Heart right ventricle (tissue), 16 donors: ENCODE measurements at regions not wholly inside any gene's neighbourhood (a gene's known extent, or its start where the extent isn't known, plus 50 kb on each side); places are given as distances from the start of the nearest gene placed in this dataset.

Source experiments
- ATAC-seq, 8 donors: fragments of 200-7000 bp; cut with Tn5 transposase; one replicate each; pipeline ENCODE4 v1.9.1; 2020; ENCODE audit warnings: mild to moderate bottlenecking in 8 of 8, moderate library complexity in 8 of 8, moderate number of reproducible peaks in 1 of 8
- DNase-seq, 2 donors: peaks; one replicate each; pipeline ENCODE4 v3.0.0-alpha.2; 2020
- H3K27ac ChIP-seq, 10 donors: fragments of 200-600 bp; sonication (generic) in 2 of 10; one replicate each; pipeline versions ENCODE4 v1.5.0 to v1.8.0; 2020 to 2022; ENCODE audit warnings: mild to moderate bottlenecking in 3 of 10
- H3K27me3 ChIP-seq, 7 donors: fragments of 200-600 bp; one replicate each; pipeline ENCODE4 v1.8.0; 2021 to 2022; ENCODE audit warnings: mild to moderate bottlenecking in 2 of 7
- H3K36me3 ChIP-seq, 9 donors: fragments of 200-600 bp; sonication (generic) in 1 of 9; one replicate each; pipeline versions ENCODE4 v1.5.0 to v1.8.0; 2020 to 2022; ENCODE audit warnings: mild to moderate bottlenecking in 2 of 9
- H3K4me1 ChIP-seq, 9 donors: fragments of 200-600 bp; sonication (generic) in 1 of 9; one replicate each; pipeline versions ENCODE4 v1.5.0 to v1.8.0; 2020 to 2022; ENCODE audit warnings: mild to moderate bottlenecking in 4 of 9
- H3K4me3 ChIP-seq, 10 donors: fragments of 200-600 bp; sonication (generic) in 2 of 10; one replicate each; pipeline versions ENCODE4 v1.5.0 to v1.8.0; 2020 to 2022; ENCODE audit warnings: mild to moderate bottlenecking in 7 of 10, moderate library complexity in 2 of 10
- H3K9me3 ChIP-seq, 11 donors: fragments of 200-600 bp in 10 of 11; sonication (generic) in 2 of 11; one replicate each; pipeline versions ENCODE4 v1.5.0 to v1.8.0; 2013 to 2022; ENCODE audit warnings: mild to moderate bottlenecking in 2 of 11, control low read depth in 1 of 11, moderate library complexity in 1 of 11
- WGBS, 2 donors: extraction: QIAGEN DNeasy Blood & Tissue Kit; methylation state at CpG; one replicate each; pipeline ENCODE4 v1.1.7; 2013; ENCODE audit warnings: inconsistent platforms in 1 of 2; 5-methylcytosine and 5-hydroxymethylcytosine counted together
- intact Hi-C, 10 donors: fragments of 100-400 bp; cut with DNase I; formaldehyde crosslinking; loops; one replicate each; pipeline versions ENCODE4 v1.11.1 to v1.14.2; 2022
- TF ChIP-seq, protein P1 (sequence below), 9 donors: fragments of 200-600 bp; sonication (generic) in 2 of 9; IDR thresholded peaks; one replicate each; pipeline versions ENCODE4 v1.5.0 to v1.8.0; 2021 to 2022; ENCODE audit warnings: antibody characterized with exemption in 9 of 9, mild to moderate bottlenecking in 5 of 9, moderate library complexity in 1 of 9
- donor health status: Arrhythmogenic right ventricular cardiomyopathy.
- donor health status: ischemic (EF 13 %, LVEDD 7.1; RV severe dilation, severe dysfunction).
- donor health status: healthy with polysubstance abuse.
- donor health status: DM: no; HTN: yes; CAD: no.
- donor health status: DM: no; HTN: no; CAD: no.
- donor health status: ischemic (EF 25% LVEDD 6.9; RV normal size, moderate dysfunction).
- donor health status: ischemic (EF 25% LVEDD 5.7; RV mildly dilated, moderate dysfunction).
- donor health status: healthy.
- donor health status: DM: yes; HTN: yes; CAD: no.
- donor health status: Ischemic cardiomyopathy.
- donor health status: ischemic (EF 35%, LVEDD 5.7; RV mildly dilated, moderate dysfunction).
- donor health status: nonischemic (EF 11% LVEDD 7.7; RV severe dilation, severe dysfunction).
- donor health status: DM: yes; HTN: yes; CAD: no.
- donor health status: PGD.
- donor health status: ischemic (EF 29% LVEDD 5.4; RV normal size, mild dysfunction).
- donor health status: nonischemic (EF 23%, LVEDD 6.1; RV moderate dilation, normal function).

GRCh38 chr15:62858343-62858742 lies 184.2 kb upstream of the TPM1 start:
- DNase-seq (no peak), ATAC-seq (no peak)
- Histone ChIP-seq H3K27ac (no peak overlapping the region), H3K4me1 (no peaks in the 10 kb centered on the region), H3K9me3 (peaks cover 0 to 5% (median 0%) of the 10 kb centered on the region in 11 donors), H3K36me3 (no peaks in the 10 kb centered on the region), H3K4me3 (no peak overlapping the region), H3K27me3 (no peaks in the 10 kb centered on the region)
- TF ChIP-seq, protein P1, sequence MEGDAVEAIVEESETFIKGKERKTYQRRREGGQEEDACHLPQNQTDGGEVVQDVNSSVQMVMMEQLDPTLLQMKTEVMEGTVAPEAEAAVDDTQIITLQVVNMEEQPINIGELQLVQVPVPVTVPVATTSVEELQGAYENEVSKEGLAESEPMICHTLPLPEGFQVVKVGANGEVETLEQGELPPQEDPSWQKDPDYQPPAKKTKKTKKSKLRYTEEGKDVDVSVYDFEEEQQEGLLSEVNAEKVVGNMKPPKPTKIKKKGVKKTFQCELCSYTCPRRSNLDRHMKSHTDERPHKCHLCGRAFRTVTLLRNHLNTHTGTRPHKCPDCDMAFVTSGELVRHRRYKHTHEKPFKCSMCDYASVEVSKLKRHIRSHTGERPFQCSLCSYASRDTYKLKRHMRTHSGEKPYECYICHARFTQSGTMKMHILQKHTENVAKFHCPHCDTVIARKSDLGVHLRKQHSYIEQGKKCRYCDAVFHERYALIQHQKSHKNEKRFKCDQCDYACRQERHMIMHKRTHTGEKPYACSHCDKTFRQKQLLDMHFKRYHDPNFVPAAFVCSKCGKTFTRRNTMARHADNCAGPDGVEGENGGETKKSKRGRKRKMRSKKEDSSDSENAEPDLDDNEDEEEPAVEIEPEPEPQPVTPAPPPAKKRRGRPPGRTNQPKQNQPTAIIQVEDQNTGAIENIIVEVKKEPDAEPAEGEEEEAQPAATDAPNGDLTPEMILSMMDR (IDR thresholded peaks at IDR 0.05) = no peak
- WGBS, 2 donors = 64 to 73% methylated on average over 2 of the region's 2 CpGs
- intact Hi-C loops = no loop called here

DNA sequence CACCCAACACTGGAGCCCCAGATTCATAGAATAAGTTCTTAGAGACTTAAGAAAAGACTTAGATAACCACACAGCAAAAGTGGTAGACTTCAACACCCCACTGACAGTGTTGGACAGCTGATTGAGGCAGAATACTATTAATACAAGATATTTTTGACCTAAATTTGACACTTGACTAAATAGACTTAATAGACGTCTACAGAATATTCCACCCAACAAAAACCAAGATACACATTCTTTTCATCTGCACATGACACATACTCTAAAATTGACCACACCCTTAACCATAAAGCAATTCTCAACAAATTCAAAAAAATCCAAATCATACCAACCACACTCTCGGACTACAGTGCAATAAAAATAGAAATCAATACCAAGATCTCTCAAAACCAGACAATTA lies 179.8 kb upstream of the TPM1 start:
- no peak overlapping the region for H3K27ac ChIP-seq

DNA sequence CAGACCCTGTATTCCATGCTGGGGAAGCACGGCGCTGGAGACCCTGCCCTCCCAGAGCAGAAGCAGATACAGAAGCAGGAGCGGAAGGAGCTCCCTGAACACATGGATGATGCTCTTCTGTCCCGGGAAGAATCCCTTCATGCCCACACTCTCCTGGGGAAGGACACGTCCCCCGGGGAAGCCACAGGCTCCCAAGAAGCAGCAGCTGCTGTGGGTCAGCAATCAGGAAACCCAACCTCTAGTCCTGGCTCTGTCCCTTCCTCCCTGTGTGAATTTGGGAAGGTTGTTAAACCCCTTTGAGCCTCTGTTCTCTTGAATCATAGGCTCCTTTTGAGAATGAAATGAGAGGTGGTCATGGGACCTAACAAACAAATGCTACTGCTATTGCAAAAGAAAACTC lies 176.2 kb upstream of the TPM1 start:
- Histone ChIP-seq H3K9me3 (peaks cover 0 to 5% (median 0%) of the 10 kb centered on the region in 11 donors), H3K4me1 (no peaks in the 10 kb centered on the region), H3K4me3 (no peak overlapping the region), H3K27me3 (no peaks in the 10 kb centered on the region), H3K27ac (no peak overlapping the region), H3K36me3 (no peaks in the 10 kb centered on the region)
- ATAC-seq = peak in 1 of 8 donors; percentile 46
- WGBS, 2 donors = 79% methylated on average over 6 of the region's 6 CpGs
- no peak for DNase-seq
- intact Hi-C loops = no loop called here
- TF ChIP-seq, protein P1 (IDR thresholded peaks at IDR 0.05) = no peak

More for the DNA sequence above, 179.8 kb upstream of the TPM1 start:
- Histone ChIP-seq H3K36me3 (no peaks in the 10 kb centered on the region), H3K27me3 (no peaks in the 10 kb centered on the region), H3K9me3 (peaks cover 0 to 5% (median 0%) of the 10 kb centered on the region in 11 donors), H3K4me3 (no peak overlapping the region), H3K4me1 (no peaks in the 10 kb centered on the region)
- intact Hi-C loops = no loop called here
- 89 to 97% methylated on average over 2 of the region's 2 CpGs for WGBS, 2 donors
- ATAC-seq = no peak
- TF ChIP-seq, protein P1 (IDR thresholded peaks at IDR 0.05) = no peak
- no peak for DNase-seq

DNA sequence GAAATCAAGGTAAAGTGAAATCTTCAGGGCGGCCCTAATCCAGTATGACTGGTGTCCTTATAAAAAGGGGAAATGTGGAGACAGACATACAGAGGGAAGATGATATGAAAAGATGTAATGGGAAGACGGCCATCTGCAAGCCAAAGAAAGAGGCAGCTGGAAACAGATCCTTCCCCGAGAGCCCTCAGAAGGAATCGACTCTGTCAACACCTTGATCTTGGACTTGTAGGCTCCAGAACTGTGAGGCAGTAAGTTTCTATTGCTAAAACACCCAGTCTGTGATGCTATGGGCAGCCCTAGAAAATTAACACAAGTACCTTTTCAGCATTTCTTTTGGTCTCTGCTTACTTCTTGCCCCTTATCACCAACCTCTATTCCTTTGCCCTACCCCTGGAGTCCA lies 174.7 kb upstream of the TPM1 start:
- intact Hi-C loops = no loop called here
- no peaks in the 10 kb centered on the region for H3K36me3 ChIP-seq
- no peak overlapping the region for H3K27ac ChIP-seq
- H3K9me3 ChIP-seq = peaks cover 0 to 5% (median 0%) of the 10 kb centered on the region in 11 donors
- no peaks in the 10 kb centered on the region for H3K4me1 ChIP-seq
- H3K27me3 ChIP-seq = no peaks in the 10 kb centered on the region
- no peak for ATAC-seq
- H3K4me3 ChIP-seq = no peak overlapping the region
- 79 to 86% methylated on average over 4 of the region's 4 CpGs for WGBS, 2 donors
- DNase-seq = no peak
- TF ChIP-seq, protein P1 (IDR thresholded peaks at IDR 0.05) = no peak
